ENCODE measurements at regions not wholly inside any gene's neighbourhood (a gene's known extent, or its start where the extent isn't known, plus 50 kb on each side); places are given as distances from the start of the nearest gene placed in this dataset.

GRCh38 chr4:31687717-31688342 lies 967.7 kb downstream of the PCDH7 start:
- no peak for TF ChIP-seq CTCF (IDR thresholded peaks at IDR 0.05; ENCODE audit: low read length)
- TF ChIP-seq EZH2 (IDR thresholded peaks at IDR 0.05; ENCODE audit: borderline replicate concordance, low read length), result no peak

Measured in OCI-LY1 (cell line).